ENCODE measurements at regions not wholly inside any gene's neighbourhood (a gene's known extent, or its start where the extent isn't known, plus 50 kb on each side); places are given as distances from the start of the nearest gene placed in this dataset.

DNA sequence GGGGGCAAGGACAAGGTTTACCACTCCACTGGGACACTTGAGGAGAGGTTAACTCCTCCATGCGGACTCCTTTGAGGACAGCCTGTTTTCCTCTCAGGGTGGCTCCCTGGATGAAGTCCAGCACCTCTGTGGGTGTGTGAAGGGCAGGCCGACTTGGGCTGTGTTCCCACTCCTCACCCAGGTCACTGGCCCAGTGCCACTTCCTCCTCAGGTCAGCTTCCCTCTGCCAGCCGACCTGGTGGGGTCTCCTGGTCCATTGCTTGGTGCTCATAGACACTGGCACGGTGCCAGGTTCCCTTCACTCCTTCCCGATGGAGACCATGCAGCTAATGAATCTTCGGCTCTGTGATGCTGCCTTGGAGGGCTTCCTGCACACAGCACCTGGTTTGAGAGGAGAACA lies 146.4 kb upstream of the RTL1 start:
- no peak for TF ChIP-seq CTCF (IDR thresholded peaks at IDR 0.05)
- no peak for TF ChIP-seq POLR2A (IDR thresholded peaks at IDR 0.05)
